ENCODE measurements at regions not wholly inside any gene's neighbourhood (a gene's known extent, or its start where the extent isn't known, plus 50 kb on each side); places are given as distances from the start of the nearest gene placed in this dataset.

DNA sequence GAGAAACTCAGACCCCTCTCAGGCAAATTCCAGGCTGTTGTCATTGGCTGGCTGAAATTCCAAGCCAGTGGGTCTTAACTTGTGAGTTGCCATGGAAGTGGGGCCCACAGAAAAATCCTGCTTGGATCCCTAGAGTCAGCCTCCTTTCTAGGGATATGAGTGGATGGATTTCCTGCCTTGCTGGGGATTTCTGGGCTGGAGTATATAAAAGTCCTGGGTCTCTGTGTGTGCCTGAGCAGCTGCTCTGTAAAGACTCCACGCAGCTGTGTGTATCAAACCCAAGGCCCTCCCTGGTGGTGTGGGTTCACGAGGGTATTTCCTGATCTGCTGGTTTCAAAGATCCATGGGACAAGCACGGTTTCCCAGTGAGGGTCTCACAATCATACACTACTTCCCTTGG, 1077.1 kb downstream of the SLC16A7 start:
- TF ChIP-seq, protein P1, sequence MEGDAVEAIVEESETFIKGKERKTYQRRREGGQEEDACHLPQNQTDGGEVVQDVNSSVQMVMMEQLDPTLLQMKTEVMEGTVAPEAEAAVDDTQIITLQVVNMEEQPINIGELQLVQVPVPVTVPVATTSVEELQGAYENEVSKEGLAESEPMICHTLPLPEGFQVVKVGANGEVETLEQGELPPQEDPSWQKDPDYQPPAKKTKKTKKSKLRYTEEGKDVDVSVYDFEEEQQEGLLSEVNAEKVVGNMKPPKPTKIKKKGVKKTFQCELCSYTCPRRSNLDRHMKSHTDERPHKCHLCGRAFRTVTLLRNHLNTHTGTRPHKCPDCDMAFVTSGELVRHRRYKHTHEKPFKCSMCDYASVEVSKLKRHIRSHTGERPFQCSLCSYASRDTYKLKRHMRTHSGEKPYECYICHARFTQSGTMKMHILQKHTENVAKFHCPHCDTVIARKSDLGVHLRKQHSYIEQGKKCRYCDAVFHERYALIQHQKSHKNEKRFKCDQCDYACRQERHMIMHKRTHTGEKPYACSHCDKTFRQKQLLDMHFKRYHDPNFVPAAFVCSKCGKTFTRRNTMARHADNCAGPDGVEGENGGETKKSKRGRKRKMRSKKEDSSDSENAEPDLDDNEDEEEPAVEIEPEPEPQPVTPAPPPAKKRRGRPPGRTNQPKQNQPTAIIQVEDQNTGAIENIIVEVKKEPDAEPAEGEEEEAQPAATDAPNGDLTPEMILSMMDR (IDR thresholded peaks at IDR 0.05; ENCODE audit: low read depth, low read length, missing control alignments): no peak
- no peak overlapping the region for H3K4me3 ChIP-seq (replicated peaks; ENCODE audit: low read depth, low read length)
- DNase-seq (ENCODE audit: extremely low read depth, low read depth): no peak

DNA sequence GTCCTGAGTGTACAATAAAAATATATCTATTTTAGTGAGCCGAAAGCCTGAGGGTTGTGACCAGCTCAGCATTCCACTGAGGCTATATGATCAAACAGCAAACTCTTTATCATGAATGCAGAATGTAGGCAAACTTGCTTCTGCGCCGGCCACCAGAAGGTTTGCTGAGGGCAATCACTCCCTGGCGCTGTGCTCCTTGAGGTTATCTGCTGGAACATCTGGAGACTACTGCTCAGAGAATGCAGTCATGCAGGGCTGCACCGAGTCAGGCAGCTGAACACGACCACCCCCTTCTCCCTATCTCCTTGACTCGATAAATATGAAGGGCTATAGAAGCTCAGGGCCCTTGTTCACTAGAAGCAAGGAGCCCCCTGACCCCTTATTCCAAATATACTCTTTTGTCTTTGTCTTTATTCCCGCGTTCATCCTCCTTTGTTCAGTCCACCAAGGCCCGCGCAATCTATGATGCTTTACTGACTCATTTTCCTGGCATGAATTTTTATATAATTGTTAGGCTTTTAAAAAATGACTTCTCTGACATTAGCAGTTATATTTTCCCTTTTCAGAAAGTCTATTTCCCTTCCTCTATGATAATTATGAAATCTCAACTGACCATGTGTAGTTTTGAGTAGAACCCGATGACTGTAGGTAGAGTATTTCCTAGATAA, 1089.3 kb downstream of the SLC16A7 start:
- DNase-seq (ENCODE audit: extremely low read depth, low read depth): no peak
- H3K4me3 ChIP-seq (replicated peaks; ENCODE audit: low read depth, low read length): no peak overlapping the region
- TF ChIP-seq, protein P1 (IDR thresholded peaks at IDR 0.05; ENCODE audit: low read depth, low read length, missing control alignments): peak; percentile 54

DNA sequence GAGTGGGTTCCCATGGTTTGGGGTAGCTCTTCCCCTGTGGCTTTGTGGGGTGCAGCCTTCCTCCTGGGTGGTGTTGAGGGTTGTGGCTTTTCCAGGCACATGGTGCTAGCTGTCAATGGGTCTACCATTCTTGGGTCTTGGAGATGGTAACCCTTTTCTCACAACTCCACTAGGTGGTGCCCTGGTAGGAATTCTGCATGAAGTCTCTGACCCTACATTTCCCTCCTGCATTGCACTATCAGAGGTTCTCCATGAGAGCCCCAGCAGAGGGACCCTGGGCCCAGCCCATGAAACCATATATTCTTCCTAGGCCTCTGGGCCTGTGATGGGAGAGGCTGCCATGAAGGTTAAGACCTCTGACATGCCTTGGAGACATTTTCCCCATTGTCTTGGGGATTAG, 1093.3 kb downstream of the SLC16A7 start:
- TF ChIP-seq, protein P1 (IDR thresholded peaks at IDR 0.05; ENCODE audit: low read depth, low read length, missing control alignments): no peak
- DNase-seq (ENCODE audit: extremely low read depth, low read depth): no peak
- H3K4me3 ChIP-seq (replicated peaks; ENCODE audit: low read depth, low read length): no peak overlapping the region

DNA sequence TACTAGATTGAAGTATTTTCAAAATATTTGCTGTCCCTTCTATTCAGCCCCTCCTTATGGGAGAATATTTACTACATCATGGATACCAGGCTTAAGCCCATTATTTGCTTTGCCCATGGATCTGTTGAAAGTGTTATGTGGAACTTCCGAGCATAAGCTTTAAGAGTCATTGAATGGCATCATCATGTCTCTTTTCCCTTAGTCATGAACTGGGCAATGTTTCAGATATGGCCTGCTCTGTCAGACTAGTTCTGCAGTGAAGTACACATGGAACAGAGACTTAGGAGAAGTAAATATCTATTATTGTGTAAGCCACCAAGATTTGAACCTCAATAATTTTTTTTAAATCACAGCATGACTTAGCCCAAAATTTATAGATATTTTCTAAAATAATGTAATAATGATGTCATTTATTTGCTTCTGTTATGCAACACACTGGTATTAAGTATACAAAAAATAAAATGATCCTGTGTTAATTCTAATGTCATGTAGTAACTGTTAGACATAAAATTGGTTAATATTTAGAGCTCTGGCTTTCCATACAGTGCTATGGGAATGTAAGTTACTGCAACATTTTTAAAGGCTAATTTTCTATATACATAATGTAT, 1097.3 kb downstream of the SLC16A7 start:
- DNase-seq (ENCODE audit: extremely low read depth, low read depth): no peak
- no peak overlapping the region for H3K4me3 ChIP-seq (replicated peaks; ENCODE audit: low read depth, low read length)
- TF ChIP-seq, protein P1 (IDR thresholded peaks at IDR 0.05; ENCODE audit: low read depth, low read length, missing control alignments): no peak

DNA sequence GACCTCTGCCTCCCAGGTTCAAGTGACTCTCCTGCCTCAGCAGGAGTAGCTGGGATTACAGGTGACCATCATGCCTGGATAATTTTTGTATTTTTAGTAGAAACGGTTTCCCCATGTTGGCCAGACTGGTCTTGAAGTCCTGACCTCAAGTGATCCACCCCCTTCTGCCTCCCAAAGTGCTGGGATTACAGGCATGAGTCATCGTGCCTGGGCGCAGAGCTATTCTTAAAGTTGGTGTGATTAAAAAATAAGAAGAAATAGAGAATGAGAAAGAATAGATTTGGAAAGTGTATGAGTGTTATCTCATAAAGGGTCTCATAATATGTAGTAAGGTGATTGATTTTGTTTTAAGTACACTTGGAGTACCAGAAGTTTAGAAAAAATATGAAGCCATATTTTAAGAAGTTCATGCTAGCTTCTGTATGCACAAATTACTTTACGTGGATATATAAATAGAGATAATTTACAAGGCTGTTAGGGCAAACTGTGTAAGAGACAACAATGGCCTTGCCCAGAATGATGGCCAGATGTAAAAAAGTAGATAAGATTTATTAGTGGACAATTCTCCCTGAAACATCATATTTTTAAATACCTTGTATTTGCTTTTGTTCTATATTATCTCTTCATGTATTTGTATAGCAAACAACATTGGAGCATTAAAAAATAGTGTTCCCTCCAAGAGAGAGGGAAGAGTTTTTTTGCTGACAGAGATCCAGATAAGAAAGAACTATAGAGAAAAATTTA, 1108.5 kb downstream of the SLC16A7 start:
- TF ChIP-seq, protein P1 (IDR thresholded peaks at IDR 0.05; ENCODE audit: low read depth, low read length, missing control alignments): no peak
- no peak overlapping the region for H3K4me3 ChIP-seq (replicated peaks; ENCODE audit: low read depth, low read length)
- DNase-seq (ENCODE audit: extremely low read depth, low read depth): no peak

DNA sequence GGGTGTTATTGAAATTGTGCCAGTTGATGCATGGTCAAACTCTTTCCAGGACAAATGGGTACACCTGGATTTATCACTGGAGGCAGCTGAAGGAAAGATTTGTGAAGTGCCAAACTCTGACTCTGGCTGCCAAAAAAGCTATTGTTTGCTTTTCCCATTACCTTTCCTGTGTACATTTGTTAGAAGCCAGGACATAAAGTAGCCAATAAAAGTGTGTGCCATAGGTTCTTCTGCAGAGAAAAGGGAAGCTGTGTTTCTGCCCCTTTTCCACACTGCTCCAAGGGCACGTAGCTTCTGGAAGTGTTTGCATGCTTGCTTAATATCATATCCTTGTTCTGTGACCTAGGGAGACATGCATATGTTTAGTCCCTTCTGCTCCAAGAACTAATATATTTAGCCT, 1114.4 kb downstream of the SLC16A7 start:
- no peak overlapping the region for H3K4me3 ChIP-seq (replicated peaks; ENCODE audit: low read depth, low read length)
- no peak for DNase-seq (ENCODE audit: extremely low read depth, low read depth)
- TF ChIP-seq, protein P1 (IDR thresholded peaks at IDR 0.05; ENCODE audit: low read depth, low read length, missing control alignments): no peak

All from HFF-Myc (cell line).